ENCODE measurements at regions not wholly inside any gene's neighbourhood (a gene's known extent, or its start where the extent isn't known, plus 50 kb on each side); places are given as distances from the start of the nearest gene placed in this dataset.
"Not testable (repeated sequence)": the region's sequence is repeated elsewhere in the genome, so short reads cannot be mapped to it uniquely, and the experiment has no call there.

- H3K27ac ChIP-seq: no peak overlapping the region
- no peak for DNase-seq
- H3K4me1 ChIP-seq: no peaks in the 10 kb centered on the region
- no peak for ATAC-seq
- no peaks in the 10 kb centered on the region for H3K36me3 ChIP-seq
- no peak overlapping the region for H3K4me3 ChIP-seq
- intact Hi-C loops (cut with DNase I): no loop called here
- no peaks in the 10 kb centered on the region for H3K27me3 ChIP-seq
- no peak for FAIRE-seq
- 52 to 60% methylated on average over 2 of the region's 2 CpGs for WGBS, 2 donors
- TF ChIP-seq CTCF (IDR thresholded peaks at IDR 0.05): no peak
- H3K9me3 ChIP-seq: no peaks in the 10 kb centered on the region
Observed at GRCh38 chr16:63422715-63423114, 1386.5 kb upstream of the CDH8 start.

GRCh38 chr16:63416712-63417111 lies 1380.5 kb upstream of the CDH8 start:
- Histone ChIP-seq H3K36me3 (no peaks in the 10 kb centered on the region), H3K4me3 (no peak overlapping the region), H3K9me3 (no peaks in the 10 kb centered on the region), H3K4me1 (no peaks in the 10 kb centered on the region), H3K27me3 (no peaks in the 10 kb centered on the region), H3K27ac (no peak overlapping the region)
- FAIRE-seq (no peak), DNase-seq (no peak), ATAC-seq (no peak)
- WGBS, 2 donors: 66 to 76% methylated on average over 4 of the region's 4 CpGs
- intact Hi-C loops (cut with DNase I): no loop called here
- no peak for TF ChIP-seq CTCF (IDR thresholded peaks at IDR 0.05)

DNA sequence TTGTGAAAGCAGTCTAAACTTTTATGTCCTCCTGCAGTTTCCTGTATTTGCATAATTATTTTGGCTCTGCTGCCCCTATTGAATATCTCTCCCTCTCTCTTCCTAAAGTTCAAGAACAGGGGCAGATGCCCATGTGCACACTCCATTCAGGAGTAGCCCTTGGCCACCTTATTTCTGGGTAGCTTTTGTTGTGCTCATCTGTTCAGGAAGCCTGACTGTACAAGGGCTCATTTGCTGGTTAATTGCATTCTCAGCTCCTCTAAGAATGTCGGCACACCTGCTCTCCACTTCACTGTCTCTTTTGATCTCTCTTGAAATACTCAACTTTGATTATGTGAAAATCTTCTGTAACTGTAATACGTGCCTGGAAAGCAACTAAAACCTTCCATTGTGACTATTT lies 1378.8 kb upstream of the CDH8 start:
- Histone ChIP-seq H3K27me3 (no peaks in the 10 kb centered on the region), H3K4me3 (no peak overlapping the region), H3K4me1 (no peaks in the 10 kb centered on the region), H3K36me3 (no peaks in the 10 kb centered on the region), H3K27ac (no peak overlapping the region), H3K9me3 (no peaks in the 10 kb centered on the region)
- TF ChIP-seq CTCF (IDR thresholded peaks at IDR 0.05): no peak
- 47 to 48% methylated on average over 2 of the region's 2 CpGs for WGBS, 2 donors
- ATAC-seq (no peak), FAIRE-seq (no peak), DNase-seq (no peak)
- intact Hi-C loops (cut with DNase I): no loop called here

DNA sequence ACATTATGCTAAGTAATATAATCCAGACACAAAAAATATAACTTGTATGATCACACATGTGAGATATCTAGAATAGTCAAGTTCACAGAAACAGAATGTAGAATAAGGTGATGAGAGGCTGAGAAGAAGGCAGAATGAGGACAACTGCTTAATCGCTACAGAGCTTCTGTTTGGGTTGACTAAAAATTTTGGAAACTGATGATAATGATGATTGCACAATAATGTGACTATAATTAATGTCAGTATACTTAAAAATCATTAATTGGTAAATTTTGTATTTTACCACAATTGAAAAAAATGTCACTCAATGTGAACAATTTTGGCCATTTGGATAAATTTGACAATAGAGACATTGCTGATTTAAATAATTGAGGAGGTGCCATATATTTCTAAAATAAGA lies 1374.4 kb upstream of the CDH8 start:
- no peak overlapping the region for H3K27ac ChIP-seq
- no peaks in the 10 kb centered on the region for H3K9me3 ChIP-seq
- no peaks in the 10 kb centered on the region for H3K4me1 ChIP-seq
- no peaks in the 10 kb centered on the region for H3K36me3 ChIP-seq
- no peak overlapping the region for H3K4me3 ChIP-seq
- no peak for FAIRE-seq
- no peak for ATAC-seq
- H3K27me3 ChIP-seq: no peaks in the 10 kb centered on the region
- DNase-seq: no peak
- intact Hi-C loops (cut with DNase I): no loop called here
- WGBS, 2 donors: 92 to 95% methylated on average over 1 of the region's 1 CpG
- TF ChIP-seq CTCF (IDR thresholded peaks at IDR 0.05): no peak

DNA sequence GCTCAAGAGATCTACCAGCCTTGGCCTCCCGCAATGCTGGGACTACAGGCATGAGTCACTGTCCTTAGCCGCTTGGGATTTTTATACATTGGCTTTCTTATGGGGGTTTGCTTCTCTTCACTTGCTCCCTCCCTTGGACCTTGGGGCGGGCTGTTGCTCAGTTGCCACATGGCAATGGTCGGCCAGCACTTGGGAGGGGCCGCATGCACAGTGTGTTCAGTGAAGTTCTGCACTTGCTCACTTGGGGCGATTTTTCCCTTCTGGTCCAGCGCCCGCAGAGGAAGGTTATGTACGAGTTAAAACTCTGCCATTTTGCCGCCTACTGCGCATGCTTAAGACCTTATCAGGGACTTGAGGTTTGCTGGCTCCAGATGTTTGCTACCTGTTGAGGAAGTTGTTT lies 1367.6 kb upstream of the CDH8 start:
- no peak overlapping the region for H3K27ac ChIP-seq
- no peaks in the 10 kb centered on the region for H3K36me3 ChIP-seq
- intact Hi-C loops (cut with DNase I): no loop called here
- ATAC-seq: no peak
- FAIRE-seq: no peak
- no peak for TF ChIP-seq CTCF (IDR thresholded peaks at IDR 0.05)
- no peaks in the 10 kb centered on the region for H3K9me3 ChIP-seq
- H3K4me3 ChIP-seq: no peak overlapping the region
- no peaks in the 10 kb centered on the region for H3K4me1 ChIP-seq
- no peaks in the 10 kb centered on the region for H3K27me3 ChIP-seq
- DNase-seq: peak in 2 of 6 donors; percentile 29 to 45
- WGBS, 2 donors: 90 to 96% methylated on average over 11 of the region's 11 CpGs

DNA sequence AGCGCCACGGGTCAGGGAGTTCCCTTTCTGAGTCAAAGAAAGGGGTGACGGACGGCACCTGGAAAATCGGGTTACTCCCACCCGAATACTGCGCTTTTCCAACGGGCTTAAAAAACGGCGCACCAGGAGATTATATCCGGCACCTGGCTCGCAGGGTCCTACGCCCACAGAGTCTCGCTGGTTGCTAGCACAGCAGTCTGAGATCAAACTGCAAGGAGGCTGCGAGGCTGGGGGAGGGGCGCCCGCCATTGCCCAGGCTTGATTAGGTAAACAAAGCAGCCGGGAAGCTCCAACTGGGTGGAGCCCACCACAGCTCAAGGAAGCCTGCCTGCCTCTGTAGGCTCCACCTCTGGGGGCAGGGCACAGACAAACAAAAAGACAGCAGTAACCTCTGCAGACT lies 1352.0 kb upstream of the CDH8 start:
- H3K4me1 ChIP-seq; FAIRE-seq; H3K4me3 ChIP-seq; ATAC-seq; H3K36me3 ChIP-seq; H3K9me3 ChIP-seq; H3K27ac ChIP-seq; intact Hi-C loops (cut with DNase I); H3K27me3 ChIP-seq: not testable (repeated sequence)
- peak in 1 of 6 donors; percentile 16 for DNase-seq
- WGBS, 2 donors: 84 to 89% methylated on average over 18 of the region's 18 CpGs

Measured in pancreas (tissue), 10 donors.